Cardiac fibroblast (primary cell): ENCODE measurements at regions not wholly inside any gene's neighbourhood (a gene's known extent, or its start where the extent isn't known, plus 50 kb on each side); places are given as distances from the start of the nearest gene placed in this dataset.
A peak's percentile ranks its signal among the peaks of the same experiment; 100 is the strongest.

Experiments used
- DNase-seq, 2 donors: peaks; one replicate each; pipeline versions ENCODE4 v3.0.0 to v3.0.0-alpha.2; 2010; ENCODE audit warnings: low read depth in 2 of 2
- H3K4me3 ChIP-seq, 2 donors: replicated peaks in 1 of 2; 1 replicate in 1 of 2; 2 replicates in 1 of 2; pipeline ENCODE4 v1.5.1; 2011; ENCODE audit warnings: low read depth in 2 of 2, low read length in 2 of 2, mild to moderate bottlenecking in 2 of 2, moderate library complexity in 1 of 2
- CTCF ChIP-seq: IDR thresholded peaks from one replicate; pipeline ENCODE4 v1.5.1; 2011; ENCODE audit warnings: low read depth, mild to moderate bottlenecking, low read length, inconsistent platforms

GRCh38 chr10:71058308-71058707 is 154.1 kb upstream of the UNC5B start:
- no peak for TF ChIP-seq CTCF
- no peak overlapping the region for H3K4me3 ChIP-seq
- DNase-seq = no peak

- H3K4me3 ChIP-seq = no peak overlapping the region
- no peak for TF ChIP-seq CTCF
- DNase-seq = peak in 1 of 2 donors; percentile 51
These were observed 153.1 kb upstream of the UNC5B start for GRCh38 chr10:71059054-71059818.

- no peak for DNase-seq
- TF ChIP-seq CTCF = no peak
- no peak overlapping the region for H3K4me3 ChIP-seq
These were observed 152.4 kb upstream of the UNC5B start for GRCh38 chr10:71059943-71060342.

- DNase-seq = no peak
- TF ChIP-seq CTCF = no peak
- no peak overlapping the region for H3K4me3 ChIP-seq
These were observed 151.6 kb upstream of the UNC5B start for GRCh38 chr10:71060476-71061426.

- H3K4me3 ChIP-seq = no peak overlapping the region
- DNase-seq = no peak
- TF ChIP-seq CTCF = no peak
These were observed 150.9 kb upstream of the UNC5B start for GRCh38 chr10:71061472-71061871.

GRCh38 chr10:71062156-71062555 is 150.2 kb upstream of the UNC5B start:
- no peak for DNase-seq
- H3K4me3 ChIP-seq = no peak overlapping the region
- no peak for TF ChIP-seq CTCF
